Activated T-cell treated with anti-CD3 and anti-CD28 coated beads, Interleukin-2, amount 50 U/mL, for 24 hours (primary cell): ENCODE measurements at regions not wholly inside any gene's neighbourhood (a gene's known extent, or its start where the extent isn't known, plus 50 kb on each side); places are given as distances from the start of the nearest gene placed in this dataset.

Experiments used
- DNase-seq: peaks from one replicate; pipeline ENCODE4 v3.0.0-alpha.2; 2020
- H3K27ac Mint-ChIP-seq: 2 replicates; pipeline ENCODE4 v1.8.0; 2020; ENCODE audit warnings: mild to moderate bottlenecking, mixed read lengths
- H3K27me3 Mint-ChIP-seq: 2 replicates; pipeline ENCODE4 v1.8.0; 2020; ENCODE audit warnings: mixed read lengths
- H3K36me3 Mint-ChIP-seq: 2 replicates; pipeline ENCODE4 v1.8.0; 2020; ENCODE audit warnings: low read depth, mixed read lengths
- H3K4me1 Mint-ChIP-seq: 2 replicates; pipeline ENCODE4 v1.8.0; 2020; ENCODE audit warnings: low read depth, mixed read lengths
- H3K4me3 Mint-ChIP-seq: 2 replicates; pipeline ENCODE4 v1.8.0; 2020; ENCODE audit warnings: mild to moderate bottlenecking, moderate library complexity, mixed read lengths
- H3K9me3 Mint-ChIP-seq: 2 replicates; pipeline ENCODE4 v1.8.0; 2020; ENCODE audit warnings: mixed read lengths

GRCh38 chr5:89043676-89044075 lies 160.7 kb upstream of the MEF2C start:
- Mint-ChIP-seq H3K4me3 (no peak overlapping the region), H3K9me3 (no peaks in the 10 kb centered on the region), H3K27me3 (no peaks in the 10 kb centered on the region), H3K36me3 (no peaks in the 10 kb centered on the region), H3K4me1 (no peaks in the 10 kb centered on the region), H3K27ac (no peak overlapping the region)
- DNase-seq, result no peak

GRCh38 chr5:89042746-89043145 lies 159.8 kb upstream of the MEF2C start:
- no peaks in the 10 kb centered on the region for H3K36me3 Mint-ChIP-seq
- no peaks in the 10 kb centered on the region for H3K9me3 Mint-ChIP-seq
- H3K4me1 Mint-ChIP-seq, result no peaks in the 10 kb centered on the region
- H3K27me3 Mint-ChIP-seq, result no peaks in the 10 kb centered on the region
- no peak overlapping the region for H3K27ac Mint-ChIP-seq
- H3K4me3 Mint-ChIP-seq, result no peak overlapping the region
- no peak for DNase-seq

GRCh38 chr5:89041976-89042375 lies 159.0 kb upstream of the MEF2C start:
- H3K36me3 Mint-ChIP-seq, result no peaks in the 10 kb centered on the region
- no peaks in the 10 kb centered on the region for H3K4me1 Mint-ChIP-seq
- H3K4me3 Mint-ChIP-seq, result no peak overlapping the region

GRCh38 chr5:89041249-89041779 lies 158.3 kb upstream of the MEF2C start:
- Mint-ChIP-seq H3K27me3 (no peaks in the 10 kb centered on the region), H3K9me3 (no peaks in the 10 kb centered on the region), H3K4me3 (no peak overlapping the region), H3K27ac (no peak overlapping the region), H3K4me1 (no peaks in the 10 kb centered on the region), H3K36me3 (no peaks in the 10 kb centered on the region)
- no peak for DNase-seq

More at GRCh38 chr5:89041976-89042375, 159.0 kb upstream of the MEF2C start:
- Mint-ChIP-seq H3K27me3 (no peaks in the 10 kb centered on the region), H3K9me3 (no peaks in the 10 kb centered on the region), H3K27ac (no peak overlapping the region)
- no peak for DNase-seq

GRCh38 chr5:89036704-89037489 lies 153.9 kb upstream of the MEF2C start:
- Mint-ChIP-seq H3K27ac (no peak overlapping the region), H3K36me3 (no peaks in the 10 kb centered on the region), H3K9me3 (no peaks in the 10 kb centered on the region), H3K27me3 (no peaks in the 10 kb centered on the region), H3K4me1 (no peaks in the 10 kb centered on the region), H3K4me3 (no peak overlapping the region)
- no peak for DNase-seq

GRCh38 chr5:89036166-89036565 lies 153.2 kb upstream of the MEF2C start:
- Mint-ChIP-seq H3K27me3 (no peaks in the 10 kb centered on the region), H3K27ac (no peak overlapping the region), H3K9me3 (no peaks in the 10 kb centered on the region), H3K4me3 (no peak overlapping the region), H3K36me3 (no peaks in the 10 kb centered on the region), H3K4me1 (no peaks in the 10 kb centered on the region)
- no peak for DNase-seq

GRCh38 chr5:89034588-89034987 lies 151.6 kb upstream of the MEF2C start:
- H3K9me3 Mint-ChIP-seq, result no peaks in the 10 kb centered on the region
- no peak for DNase-seq
- H3K4me3 Mint-ChIP-seq, result no peak overlapping the region
- H3K4me1 Mint-ChIP-seq, result no peaks in the 10 kb centered on the region
- H3K27me3 Mint-ChIP-seq, result no peaks in the 10 kb centered on the region
- no peaks in the 10 kb centered on the region for H3K36me3 Mint-ChIP-seq
- no peak overlapping the region for H3K27ac Mint-ChIP-seq

GRCh38 chr5:89030798-89031197 lies 147.8 kb upstream of the MEF2C start:
- Mint-ChIP-seq H3K27me3 (no peaks in the 10 kb centered on the region), H3K4me3 (no peak overlapping the region), H3K4me1 (no peaks in the 10 kb centered on the region), H3K27ac (no peak overlapping the region), H3K9me3 (peaks cover 3% of the 10 kb centered on the region), H3K36me3 (no peaks in the 10 kb centered on the region)
- DNase-seq, result no peak

- no peak for DNase-seq
- H3K27ac Mint-ChIP-seq, result no peak overlapping the region
- H3K27me3 Mint-ChIP-seq, result no peaks in the 10 kb centered on the region
Observed at GRCh38 chr5:89028595-89029285, 145.8 kb upstream of the MEF2C start.

GRCh38 chr5:89024045-89024444 lies 141.1 kb upstream of the MEF2C start:
- DNase-seq, result no peak
- no peak overlapping the region for H3K27ac Mint-ChIP-seq
- no peaks in the 10 kb centered on the region for H3K36me3 Mint-ChIP-seq
- H3K27me3 Mint-ChIP-seq, result no peaks in the 10 kb centered on the region
- peaks cover 3% of the 10 kb centered on the region for H3K9me3 Mint-ChIP-seq
- H3K4me1 Mint-ChIP-seq, result no peaks in the 10 kb centered on the region
- H3K4me3 Mint-ChIP-seq, result no peak overlapping the region

More at GRCh38 chr5:89028595-89029285, 145.8 kb upstream of the MEF2C start:
- H3K36me3 Mint-ChIP-seq, result no peaks in the 10 kb centered on the region
- H3K9me3 Mint-ChIP-seq, result peaks cover 3% of the 10 kb centered on the region
- H3K4me1 Mint-ChIP-seq, result no peaks in the 10 kb centered on the region
- H3K4me3 Mint-ChIP-seq, result no peak overlapping the region

- no peaks in the 10 kb centered on the region for H3K36me3 Mint-ChIP-seq
- no peaks in the 10 kb centered on the region for H3K9me3 Mint-ChIP-seq
- no peak overlapping the region for H3K27ac Mint-ChIP-seq
Observed at GRCh38 chr5:89020926-89021610, 138.1 kb upstream of the MEF2C start.

GRCh38 chr5:89016741-89017303 lies 133.8 kb upstream of the MEF2C start:
- Mint-ChIP-seq H3K27ac (no peak overlapping the region), H3K9me3 (no peaks in the 10 kb centered on the region), H3K4me1 (no peaks in the 10 kb centered on the region), H3K4me3 (no peak overlapping the region), H3K27me3 (no peaks in the 10 kb centered on the region), H3K36me3 (no peaks in the 10 kb centered on the region)
- DNase-seq, result no peak

More at GRCh38 chr5:89020926-89021610, 138.1 kb upstream of the MEF2C start:
- Mint-ChIP-seq H3K4me1 (no peaks in the 10 kb centered on the region), H3K27me3 (no peaks in the 10 kb centered on the region), H3K4me3 (no peak overlapping the region)
- DNase-seq, result no peak

- Mint-ChIP-seq H3K27me3 (no peaks in the 10 kb centered on the region), H3K4me3 (no peak overlapping the region), H3K27ac (no peak overlapping the region), H3K9me3 (no peaks in the 10 kb centered on the region), H3K4me1 (no peaks in the 10 kb centered on the region), H3K36me3 (no peaks in the 10 kb centered on the region)
- no peak for DNase-seq
Observed at GRCh38 chr5:89015409-89015808, 132.4 kb upstream of the MEF2C start.
